Peyer's patch (tissue), 4 donors: ENCODE measurements at regions not wholly inside any gene's neighbourhood (a gene's known extent, or its start where the extent isn't known, plus 50 kb on each side); places are given as distances from the start of the nearest gene placed in this dataset.

Source experiments
- DNase-seq, 3 donors: peaks; one replicate each; pipeline ENCODE4 v3.0.0-alpha.2; 2017 to 2019
- H3K27ac ChIP-seq, 4 donors: fragments of 200-600 bp; sonication (generic); one replicate each; pipeline ENCODE4 v1.5.1; 2016 to 2019
- H3K27me3 ChIP-seq, 2 donors: fragments of 200-600 bp; sonication (generic); one replicate each; pipeline ENCODE4 v1.5.1; 2019
- H3K36me3 ChIP-seq, 3 donors: fragments of 200-600 bp; sonication (generic); one replicate each; pipeline ENCODE4 v1.5.1; 2016 to 2019
- H3K4me1 ChIP-seq, 4 donors: fragments of 200-600 bp; sonication (generic); one replicate each; pipeline ENCODE4 v1.5.1; 2016 to 2019
- H3K4me3 ChIP-seq, 4 donors: fragments of 200-600 bp; sonication (generic); 1 replicate in 3 of 4; 2 replicates in 1 of 4; pipeline ENCODE4 v1.5.1; 2016 to 2019; ENCODE audit warnings: mild to moderate bottlenecking in 1 of 4
- H3K9me3 ChIP-seq, 4 donors: fragments of 200-600 bp; sonication (generic); one replicate each; pipeline ENCODE4 v1.5.1; 2016 to 2019; ENCODE audit warnings: mild to moderate bottlenecking in 1 of 4
- POLR2A ChIP-seq, 2 donors: fragments of 450-650 bp; IDR thresholded peaks; one replicate each; pipeline ENCODE4 v1.5.1; 2017; ENCODE audit warnings: antibody characterized with exemption in 2 of 2, mild to moderate bottlenecking in 2 of 2, moderate library complexity in 2 of 2
- TF ChIP-seq, protein P1 (sequence below), 6 experiments: fragments of 450-650 bp in 4 of 6; fragments of 200-600 bp in 2 of 6; sonication (generic) in 1 of 6; IDR thresholded peaks; one replicate each; pipeline ENCODE4 v1.5.1; 2017 to 2019; ENCODE audit warnings: antibody characterized with exemption in 6 of 6, mild to moderate bottlenecking in 3 of 6, moderate library complexity in 1 of 6

DNA sequence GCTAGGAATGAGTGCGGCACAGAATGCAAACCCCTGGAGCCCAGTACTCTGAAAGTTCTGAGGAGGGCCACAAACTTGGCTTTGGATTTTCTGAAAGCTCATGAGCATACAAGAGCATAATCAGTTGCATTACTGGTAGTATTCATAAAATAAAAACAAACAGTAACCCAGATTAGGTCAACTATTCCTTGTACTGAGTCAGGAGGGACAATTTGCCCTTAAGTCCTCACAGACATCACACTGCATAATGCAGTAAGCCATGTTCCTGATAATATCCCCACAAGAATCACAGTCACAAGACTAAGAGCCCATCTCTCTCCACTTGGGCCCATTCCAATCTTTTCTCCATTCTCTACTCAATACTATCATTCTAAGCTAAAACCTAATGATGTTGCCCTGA is 126.9 kb upstream of the NEIL3 start:
- Histone ChIP-seq H3K36me3 (no peaks in the 10 kb centered on the region), H3K27ac (no peak overlapping the region), H3K27me3 (no peaks in the 10 kb centered on the region), H3K4me1 (no peaks in the 10 kb centered on the region), H3K9me3 (no peaks in the 10 kb centered on the region), H3K4me3 (no peak overlapping the region)
- DNase-seq = no peak
- TF ChIP-seq, protein P1, sequence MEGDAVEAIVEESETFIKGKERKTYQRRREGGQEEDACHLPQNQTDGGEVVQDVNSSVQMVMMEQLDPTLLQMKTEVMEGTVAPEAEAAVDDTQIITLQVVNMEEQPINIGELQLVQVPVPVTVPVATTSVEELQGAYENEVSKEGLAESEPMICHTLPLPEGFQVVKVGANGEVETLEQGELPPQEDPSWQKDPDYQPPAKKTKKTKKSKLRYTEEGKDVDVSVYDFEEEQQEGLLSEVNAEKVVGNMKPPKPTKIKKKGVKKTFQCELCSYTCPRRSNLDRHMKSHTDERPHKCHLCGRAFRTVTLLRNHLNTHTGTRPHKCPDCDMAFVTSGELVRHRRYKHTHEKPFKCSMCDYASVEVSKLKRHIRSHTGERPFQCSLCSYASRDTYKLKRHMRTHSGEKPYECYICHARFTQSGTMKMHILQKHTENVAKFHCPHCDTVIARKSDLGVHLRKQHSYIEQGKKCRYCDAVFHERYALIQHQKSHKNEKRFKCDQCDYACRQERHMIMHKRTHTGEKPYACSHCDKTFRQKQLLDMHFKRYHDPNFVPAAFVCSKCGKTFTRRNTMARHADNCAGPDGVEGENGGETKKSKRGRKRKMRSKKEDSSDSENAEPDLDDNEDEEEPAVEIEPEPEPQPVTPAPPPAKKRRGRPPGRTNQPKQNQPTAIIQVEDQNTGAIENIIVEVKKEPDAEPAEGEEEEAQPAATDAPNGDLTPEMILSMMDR (IDR thresholded peaks at IDR 0.05) = no peak
- TF ChIP-seq POLR2A (IDR thresholded peaks at IDR 0.05) = no peak

- DNase-seq = no peak
- Histone ChIP-seq H3K9me3 (no peaks in the 10 kb centered on the region), H3K36me3 (no peaks in the 10 kb centered on the region), H3K27me3 (no peaks in the 10 kb centered on the region), H3K4me1 (no peaks in the 10 kb centered on the region), H3K27ac (no peak overlapping the region), H3K4me3 (no peak overlapping the region)
- TF ChIP-seq POLR2A (IDR thresholded peaks at IDR 0.05) = no peak
- TF ChIP-seq, protein P1 (IDR thresholded peaks at IDR 0.05) = no peak
Observed at GRCh38 chr4:177185151-177185550, 124.5 kb upstream of the NEIL3 start.

DNA sequence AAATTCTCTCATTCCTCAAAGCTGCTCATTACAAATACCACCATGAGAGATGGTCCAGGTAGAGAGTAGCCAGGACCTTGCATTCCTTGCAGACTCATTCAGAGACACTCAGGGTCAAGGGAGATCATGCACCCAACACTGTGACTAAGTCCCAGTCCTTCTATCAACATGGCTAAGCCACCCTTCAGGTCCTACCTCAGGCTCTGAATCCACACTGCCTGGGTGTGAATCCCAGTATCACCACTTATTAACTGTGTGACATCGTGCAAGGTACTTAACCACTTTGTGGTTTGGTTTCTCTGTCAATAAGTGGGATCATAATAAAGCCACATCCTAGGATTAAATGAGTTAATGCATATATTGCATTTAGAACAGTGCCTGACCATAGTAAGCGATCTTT is 124.1 kb upstream of the NEIL3 start:
- no peaks in the 10 kb centered on the region for H3K9me3 ChIP-seq
- no peaks in the 10 kb centered on the region for H3K4me1 ChIP-seq
- H3K27ac ChIP-seq = no peak overlapping the region
- no peaks in the 10 kb centered on the region for H3K27me3 ChIP-seq
- no peaks in the 10 kb centered on the region for H3K36me3 ChIP-seq
- no peak overlapping the region for H3K4me3 ChIP-seq
- DNase-seq = no peak
- no peak for TF ChIP-seq POLR2A (IDR thresholded peaks at IDR 0.05)
- TF ChIP-seq, protein P1 (IDR thresholded peaks at IDR 0.05) = no peak

DNA sequence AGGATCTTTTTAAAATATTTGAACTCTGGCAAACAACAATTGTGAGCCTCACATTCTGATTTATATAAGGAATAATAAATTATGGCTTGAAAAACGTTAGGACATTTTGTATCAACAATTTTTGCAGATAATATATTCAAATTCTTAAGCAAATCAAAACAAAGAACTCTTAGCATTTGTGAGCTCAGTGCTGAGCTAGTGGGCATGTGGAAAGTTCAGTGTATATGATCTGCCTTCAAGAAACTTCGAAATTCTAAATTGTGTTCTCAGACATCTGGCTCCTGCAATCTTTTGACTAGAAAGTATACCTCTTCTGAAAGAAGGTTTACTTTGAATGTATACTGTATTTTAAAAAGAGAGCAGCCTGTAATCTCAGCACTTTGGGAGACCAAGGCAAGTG is 122.3 kb upstream of the NEIL3 start:
- Histone ChIP-seq H3K4me1 (no peaks in the 10 kb centered on the region), H3K27me3 (no peaks in the 10 kb centered on the region), H3K36me3 (no peaks in the 10 kb centered on the region), H3K4me3 (no peak overlapping the region), H3K27ac (no peak overlapping the region), H3K9me3 (no peaks in the 10 kb centered on the region)
- no peak for DNase-seq
- TF ChIP-seq POLR2A (IDR thresholded peaks at IDR 0.05) = no peak

GRCh38 chr4:177190995-177191580 is 118.6 kb upstream of the NEIL3 start:
- no peak for TF ChIP-seq POLR2A (IDR thresholded peaks at IDR 0.05)
- TF ChIP-seq, protein P1 (IDR thresholded peaks at IDR 0.05) = no peak
- DNase-seq = no peak

GRCh38 chr4:177191586-177191985 is 118.1 kb upstream of the NEIL3 start:
- no peaks in the 10 kb centered on the region for H3K36me3 ChIP-seq
- no peak overlapping the region for H3K4me3 ChIP-seq
- H3K27ac ChIP-seq = no peak overlapping the region
- no peaks in the 10 kb centered on the region for H3K4me1 ChIP-seq
- H3K27me3 ChIP-seq = no peaks in the 10 kb centered on the region
- no peak for TF ChIP-seq POLR2A (IDR thresholded peaks at IDR 0.05)
- TF ChIP-seq, protein P1 (IDR thresholded peaks at IDR 0.05) = no peak
- no peak for DNase-seq
- no peaks in the 10 kb centered on the region for H3K9me3 ChIP-seq

More at GRCh38 chr4:177190995-177191580, 118.6 kb upstream of the NEIL3 start:
- Histone ChIP-seq H3K27ac (no peak overlapping the region), H3K4me3 (no peak overlapping the region), H3K4me1 (no peaks in the 10 kb centered on the region), H3K27me3 (no peaks in the 10 kb centered on the region), H3K36me3 (no peaks in the 10 kb centered on the region), H3K9me3 (no peaks in the 10 kb centered on the region)
